ENCODE measurements at regions not wholly inside any gene's neighbourhood (a gene's known extent, or its start where the extent isn't known, plus 50 kb on each side); places are given as distances from the start of the nearest gene placed in this dataset.

DNA sequence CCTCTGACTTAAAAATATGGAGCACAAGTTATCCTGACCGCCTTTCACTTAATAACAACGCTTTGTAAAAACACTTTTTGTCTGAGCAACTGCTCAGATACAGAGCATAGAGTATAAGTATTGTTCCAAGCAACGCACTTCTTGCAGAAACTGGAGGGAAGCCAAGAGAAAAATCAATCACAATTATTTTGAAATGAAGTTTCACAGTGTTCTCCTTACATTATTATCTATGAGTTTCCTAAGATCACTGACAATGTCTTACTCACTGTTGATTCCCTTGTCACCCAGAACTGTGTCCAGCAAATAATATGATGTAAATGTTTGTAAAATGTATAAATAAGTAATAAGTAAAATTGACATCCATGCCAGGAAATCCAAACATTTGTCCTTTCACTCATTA, 184.6 kb upstream of the GPR149 start:
- Histone ChIP-seq H3K27ac (no peak overlapping the region), H3K4me1 (no peaks in the 10 kb centered on the region), H3K4me2 (no peak overlapping the region), H3K9me3 (0 out of 2 replicates have a peak, but pooled peaks cover 4% of the 10 kb centered on the region), H4K20me1 (no peaks in the 10 kb centered on the region), H3K36me3 (no peaks in the 10 kb centered on the region), H3K27me3 (no peaks in the 10 kb centered on the region), H3K4me3 (no peak overlapping the region), H3K9ac (no peak overlapping the region)
- TF ChIP-seq Cebpa-rat (IDR thresholded peaks at IDR 0.05): no peak

DNA sequence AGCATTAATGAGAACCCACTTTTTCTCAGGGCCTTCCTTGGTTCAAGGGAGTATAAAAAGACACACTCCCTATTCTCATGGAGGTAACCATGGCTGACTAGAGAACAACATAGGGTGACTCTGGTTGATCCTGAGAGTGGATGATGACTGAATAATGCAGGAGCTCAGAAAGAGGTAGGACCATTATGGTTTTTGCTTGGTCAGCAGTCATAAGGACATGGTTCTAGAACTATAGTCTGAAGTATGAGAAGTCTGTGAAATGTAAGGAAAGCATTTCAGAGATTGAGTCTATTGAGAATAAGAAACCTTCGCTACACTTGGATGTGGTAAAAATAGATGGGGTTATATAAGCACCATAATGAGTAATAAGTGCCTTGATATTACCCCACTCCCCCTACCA, 184.1 kb upstream of the GPR149 start:
- Histone ChIP-seq H3K27me3 (no peaks in the 10 kb centered on the region), H3K27ac (no peak overlapping the region), H3K4me2 (no peak overlapping the region), H3K9ac (no peak overlapping the region), H4K20me1 (no peaks in the 10 kb centered on the region), H3K9me3 (no peaks in the 10 kb centered on the region), H3K4me1 (no peaks in the 10 kb centered on the region), H3K36me3 (no peaks in the 10 kb centered on the region), H3K4me3 (no peak overlapping the region)
- TF ChIP-seq Cebpa-rat (IDR thresholded peaks at IDR 0.05): no peak

DNA sequence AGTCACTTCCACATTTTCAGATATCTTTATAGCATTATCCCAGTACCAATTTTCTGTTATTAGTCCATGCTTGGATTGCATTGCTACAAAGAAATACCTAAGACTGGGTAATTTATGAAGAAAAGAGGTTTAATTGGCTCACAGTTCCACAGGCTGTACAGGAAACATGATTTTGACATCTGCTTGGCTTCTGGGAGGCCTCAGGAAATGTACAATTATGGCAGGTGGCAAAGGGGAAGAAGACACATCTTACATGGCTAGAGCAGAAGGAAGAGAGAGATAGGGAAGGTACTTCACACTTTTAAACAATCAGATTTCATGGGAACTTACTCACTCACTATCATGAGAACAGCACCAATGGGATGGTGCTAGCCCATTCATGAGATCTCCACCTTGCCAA, 172.3 kb upstream of the GPR149 start:
- no peak for TF ChIP-seq Cebpa-rat (IDR thresholded peaks at IDR 0.05)
- Histone ChIP-seq H3K4me1 (no peaks in the 10 kb centered on the region), H3K9ac (no peak overlapping the region), H4K20me1 (no peaks in the 10 kb centered on the region), H3K4me2 (no peak overlapping the region), H3K9me3 (no peaks in the 10 kb centered on the region), H3K36me3 (no peaks in the 10 kb centered on the region), H3K27ac (no peak overlapping the region), H3K27me3 (no peaks in the 10 kb centered on the region), H3K4me3 (no peak overlapping the region)

DNA sequence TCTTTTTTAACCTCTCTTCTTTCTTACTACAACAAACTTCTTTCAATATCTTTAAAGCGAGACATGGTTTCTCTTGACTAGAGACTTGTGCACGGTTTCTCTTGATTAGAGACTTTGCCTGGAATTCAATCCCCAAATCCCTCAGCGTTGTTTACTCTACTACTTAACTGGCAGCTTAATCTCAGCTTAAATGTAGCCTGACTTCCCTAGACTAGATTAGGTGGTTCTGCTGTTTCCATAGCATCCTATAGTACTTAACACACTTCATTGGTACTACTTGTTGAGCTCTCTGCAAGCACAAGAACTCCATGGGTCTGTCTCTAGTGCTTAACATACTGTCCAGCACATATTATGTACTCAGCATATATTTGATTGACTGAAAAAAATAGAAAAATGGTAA, 168.2 kb upstream of the GPR149 start:
- no peak overlapping the region for H3K27ac ChIP-seq
- no peaks in the 10 kb centered on the region for H3K27me3 ChIP-seq
- H3K4me2 ChIP-seq: no peak overlapping the region
- H3K9ac ChIP-seq: no peak overlapping the region
- no peaks in the 10 kb centered on the region for H3K4me1 ChIP-seq
- TF ChIP-seq Cebpa-rat (IDR thresholded peaks at IDR 0.05): no peak
- no peaks in the 10 kb centered on the region for H4K20me1 ChIP-seq
- no peaks in the 10 kb centered on the region for H3K36me3 ChIP-seq
- no peak overlapping the region for H3K4me3 ChIP-seq
- no peaks in the 10 kb centered on the region for H3K9me3 ChIP-seq

DNA sequence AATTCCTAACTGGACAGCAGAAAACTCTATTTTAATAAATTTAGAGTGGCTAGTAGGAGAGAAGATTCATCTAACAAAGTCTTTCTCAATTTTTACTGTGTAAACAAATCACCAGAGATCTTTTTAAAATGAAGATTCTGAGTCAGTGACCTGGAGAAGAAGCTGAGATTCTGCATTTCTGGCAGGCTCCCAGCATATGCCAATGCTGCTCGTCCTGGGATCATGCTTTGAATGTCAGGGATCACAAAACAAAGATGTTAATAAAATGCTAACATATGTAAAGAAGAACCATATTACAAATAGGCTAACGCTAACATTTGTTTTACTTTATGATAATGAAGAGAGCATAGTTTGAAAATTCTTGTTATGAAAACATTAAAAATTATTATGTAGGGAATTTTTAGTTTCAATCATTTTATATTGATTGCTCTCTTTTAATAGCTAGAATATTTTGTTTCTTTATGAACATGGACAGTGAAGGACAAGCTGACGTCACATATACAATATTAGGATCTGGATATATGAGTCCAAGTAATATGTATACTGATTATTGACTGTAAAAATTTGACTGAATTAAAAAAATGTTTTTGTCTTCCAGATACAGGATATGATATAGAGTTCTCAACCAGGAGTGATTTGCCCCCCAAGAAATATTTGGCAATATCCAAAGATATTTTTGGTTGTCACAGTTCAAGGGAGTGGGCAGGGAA, 160.8 kb upstream of the GPR149 start:
- Histone ChIP-seq H3K9ac (no peak overlapping the region), H3K4me2 (no peak overlapping the region), H3K36me3 (no peaks in the 10 kb centered on the region), H3K4me3 (no peak overlapping the region), H3K27me3 (no peaks in the 10 kb centered on the region), H3K27ac (no peak overlapping the region), H3K9me3 (no peaks in the 10 kb centered on the region), H3K4me1 (no peaks in the 10 kb centered on the region), H4K20me1 (no peaks in the 10 kb centered on the region)
- no peak for TF ChIP-seq Cebpa-rat (IDR thresholded peaks at IDR 0.05)

DNA sequence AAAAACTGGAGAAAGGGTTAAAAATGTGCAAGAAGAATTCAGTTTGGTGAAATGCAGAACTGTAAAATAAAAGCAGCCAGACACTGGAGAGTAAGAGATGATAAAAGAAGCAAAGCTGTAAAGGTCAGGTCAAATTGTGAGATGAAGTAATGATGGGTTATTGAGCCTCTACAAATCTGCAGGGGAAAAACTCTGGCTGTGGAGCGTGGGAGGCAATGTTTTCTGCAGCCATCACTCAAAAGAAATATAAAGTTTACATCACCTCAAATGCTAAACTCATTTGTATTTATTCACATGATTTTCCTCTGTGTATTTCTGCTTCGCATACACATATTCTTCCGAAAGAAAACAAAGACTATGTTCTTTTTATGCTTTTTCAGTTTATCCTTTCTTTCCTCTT, 158.8 kb upstream of the GPR149 start:
- no peak overlapping the region for H3K4me2 ChIP-seq
- TF ChIP-seq Cebpa-rat (IDR thresholded peaks at IDR 0.05): no peak
- no peaks in the 10 kb centered on the region for H3K4me1 ChIP-seq
- no peak overlapping the region for H3K4me3 ChIP-seq
- no peaks in the 10 kb centered on the region for H3K36me3 ChIP-seq
- H3K27me3 ChIP-seq: no peaks in the 10 kb centered on the region
- H3K27ac ChIP-seq: no peak overlapping the region
- no peaks in the 10 kb centered on the region for H4K20me1 ChIP-seq
- H3K9ac ChIP-seq: no peak overlapping the region
- no peaks in the 10 kb centered on the region for H3K9me3 ChIP-seq

DNA sequence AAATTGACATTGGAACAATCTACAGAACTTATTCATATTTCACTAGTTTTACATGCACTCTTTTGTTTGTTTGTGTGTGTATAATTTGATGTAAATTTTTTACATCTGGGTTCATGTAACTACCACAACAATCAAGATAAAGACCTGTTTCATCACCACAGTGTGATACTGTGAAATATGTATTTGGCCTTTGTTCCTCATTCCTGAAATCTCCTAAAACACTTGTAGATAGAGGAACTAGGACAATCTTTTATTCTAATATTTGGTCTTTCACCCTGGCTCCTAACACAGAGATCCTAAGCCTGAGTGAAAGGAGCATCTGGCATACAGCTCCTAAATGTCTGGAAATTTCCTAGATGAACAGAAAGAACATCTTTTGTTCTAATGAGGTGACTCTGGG, 155.0 kb upstream of the GPR149 start:
- Histone ChIP-seq H3K27me3 (no peaks in the 10 kb centered on the region), H3K9me3 (no peaks in the 10 kb centered on the region), H3K9ac (no peak overlapping the region), H3K4me1 (no peaks in the 10 kb centered on the region), H3K27ac (no peak overlapping the region), H4K20me1 (no peaks in the 10 kb centered on the region), H3K36me3 (no peaks in the 10 kb centered on the region), H3K4me3 (no peak overlapping the region), H3K4me2 (no peak overlapping the region)
- no peak for TF ChIP-seq Cebpa-rat (IDR thresholded peaks at IDR 0.05)

DNA sequence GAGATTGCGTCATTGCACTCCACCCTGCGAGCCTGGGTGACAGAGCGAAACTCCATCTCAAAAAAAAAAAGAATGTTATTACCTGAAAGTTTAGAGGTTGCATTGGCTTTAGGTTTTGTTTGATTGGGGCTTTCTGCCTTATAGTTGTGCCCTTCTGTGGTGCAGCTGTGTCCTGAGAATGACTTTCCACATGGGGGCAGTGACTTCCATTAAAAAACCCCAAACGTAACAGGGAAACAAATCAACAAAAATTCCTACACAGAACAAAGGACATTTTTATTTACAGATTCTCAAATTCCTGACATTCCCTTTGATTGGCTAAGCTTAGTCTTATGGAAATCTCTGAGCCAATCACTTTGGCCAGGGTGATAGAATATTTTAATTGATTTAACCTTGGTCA, 154.1 kb upstream of the GPR149 start:
- Histone ChIP-seq H3K4me3 (no peak overlapping the region), H3K4me2 (no peak overlapping the region), H4K20me1 (no peaks in the 10 kb centered on the region), H3K4me1 (no peaks in the 10 kb centered on the region), H3K36me3 (no peaks in the 10 kb centered on the region), H3K9me3 (no peaks in the 10 kb centered on the region), H3K27ac (no peak overlapping the region), H3K9ac (no peak overlapping the region), H3K27me3 (no peaks in the 10 kb centered on the region)
- no peak for TF ChIP-seq Cebpa-rat (IDR thresholded peaks at IDR 0.05)

DNA sequence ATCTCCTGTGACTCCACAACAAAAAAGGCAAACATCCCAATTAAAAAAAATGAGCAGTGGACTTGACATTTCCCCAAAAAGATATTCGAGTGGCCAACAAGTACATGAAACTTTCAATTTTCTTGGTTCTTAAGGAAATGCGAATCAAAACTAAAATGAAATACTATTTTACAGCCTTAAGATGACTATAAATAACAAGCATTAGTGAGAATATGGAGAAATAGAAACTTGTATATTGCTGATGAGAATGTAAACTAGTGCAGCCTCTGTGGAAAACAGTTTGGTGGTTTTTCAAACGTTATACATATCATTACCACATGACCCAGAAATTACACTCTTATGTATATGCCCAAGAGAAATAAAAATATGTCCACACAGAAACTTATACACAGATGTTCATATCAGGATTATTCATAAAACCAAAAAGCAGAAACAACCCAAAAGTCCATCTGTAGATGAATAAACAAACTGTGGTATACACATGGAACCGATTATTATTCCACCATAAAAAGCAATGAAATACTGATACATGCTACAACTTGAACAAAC, 153.2 kb upstream of the GPR149 start:
- no peak for TF ChIP-seq Cebpa-rat (IDR thresholded peaks at IDR 0.05)

DNA sequence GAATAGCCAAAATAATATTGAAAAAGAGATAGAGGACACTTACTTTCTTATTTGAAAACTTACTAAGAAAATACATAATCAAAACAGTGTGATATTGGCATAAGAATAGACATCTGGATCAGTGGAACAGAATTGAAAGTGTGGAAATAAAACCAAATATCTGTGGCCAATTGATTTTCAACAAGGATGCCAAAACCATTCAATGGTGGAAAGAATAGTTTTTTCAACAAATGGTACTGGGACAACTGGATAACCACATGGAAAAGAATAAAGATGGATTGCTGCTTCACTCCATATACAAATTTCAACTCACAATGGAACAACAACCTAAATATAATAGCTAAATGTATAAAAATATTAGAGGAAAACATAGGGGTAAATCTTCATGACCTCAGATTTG, 152.5 kb upstream of the GPR149 start:
- Histone ChIP-seq H3K27ac (no peak overlapping the region), H3K4me2 (no peak overlapping the region), H3K27me3 (no peaks in the 10 kb centered on the region), H3K4me1 (no peaks in the 10 kb centered on the region), H3K9ac (no peak overlapping the region), H3K4me3 (no peak overlapping the region), H4K20me1 (no peaks in the 10 kb centered on the region), H3K36me3 (no peaks in the 10 kb centered on the region), H3K9me3 (no peaks in the 10 kb centered on the region)
- no peak for TF ChIP-seq Cebpa-rat (IDR thresholded peaks at IDR 0.05)

More for the DNA sequence above, 153.2 kb upstream of the GPR149 start:
- no peaks in the 10 kb centered on the region for H3K9me3 ChIP-seq
- H3K4me2 ChIP-seq: no peak overlapping the region
- no peak overlapping the region for H3K27ac ChIP-seq
- H3K27me3 ChIP-seq: no peaks in the 10 kb centered on the region
- H4K20me1 ChIP-seq: no peaks in the 10 kb centered on the region
- no peaks in the 10 kb centered on the region for H3K36me3 ChIP-seq
- H3K4me3 ChIP-seq: no peak overlapping the region
- no peak overlapping the region for H3K9ac ChIP-seq
- no peaks in the 10 kb centered on the region for H3K4me1 ChIP-seq

Measured in BLaER1 (cell line).